IPS-18c (cell line): ENCODE measurements at regions not wholly inside any gene's neighbourhood (a gene's known extent, or its start where the extent isn't known, plus 50 kb on each side); places are given as distances from the start of the nearest gene placed in this dataset.
"Not testable (repeated sequence)": the region's sequence is repeated elsewhere in the genome, so short reads cannot be mapped to it uniquely, and the experiment has no call there.

Experiments used
- H3K4me3 ChIP-seq: 2 replicates; pipeline ENCODE4 v1.7.0; 2013; ENCODE audit warnings: low read depth, mild to moderate bottlenecking, low read length, moderate library complexity; ENCODE audit not compliant: insufficient read depth
- H3K9me3 ChIP-seq: one replicate; pipeline ENCODE4 v1.6.1; 2013; ENCODE audit warnings: mild to moderate bottlenecking, low read length, moderate library complexity; ENCODE audit not compliant: control insufficient read depth, insufficient read depth

DNA sequence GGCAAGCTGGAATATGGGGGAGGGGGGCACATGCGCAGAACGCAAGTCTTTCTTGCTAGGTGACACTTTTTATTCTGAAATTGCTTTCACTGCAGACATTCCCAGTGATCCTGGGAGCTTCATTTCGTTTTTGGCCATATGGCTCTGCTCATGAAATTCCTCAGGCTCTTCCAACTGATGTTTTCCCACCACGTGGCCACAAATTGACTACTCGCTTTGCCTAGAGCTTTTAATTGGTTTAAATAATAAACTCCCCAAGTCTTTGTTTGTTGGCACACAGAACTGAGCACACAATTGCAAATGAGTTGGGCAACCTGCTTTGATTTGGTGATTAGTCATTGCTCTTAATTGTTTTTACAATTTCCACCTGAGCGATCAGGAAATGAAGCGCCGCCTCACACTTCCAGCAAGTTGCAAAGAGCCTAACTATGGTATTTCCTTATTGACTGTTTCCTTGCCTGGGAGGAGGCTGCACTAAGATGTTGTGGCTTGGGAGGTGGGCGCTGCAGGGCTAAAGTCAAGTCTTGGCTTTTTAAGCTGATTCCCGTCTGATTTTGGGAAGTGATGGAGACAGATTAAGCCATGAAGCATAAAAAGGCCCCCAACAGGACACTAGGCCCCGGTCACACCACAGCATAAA lies 282.5 kb downstream of the ZIC3 start:
- Histone ChIP-seq H3K9me3 (peaks cover 2% of the 10 kb centered on the region), H3K4me3 (no peak overlapping the region)

DNA sequence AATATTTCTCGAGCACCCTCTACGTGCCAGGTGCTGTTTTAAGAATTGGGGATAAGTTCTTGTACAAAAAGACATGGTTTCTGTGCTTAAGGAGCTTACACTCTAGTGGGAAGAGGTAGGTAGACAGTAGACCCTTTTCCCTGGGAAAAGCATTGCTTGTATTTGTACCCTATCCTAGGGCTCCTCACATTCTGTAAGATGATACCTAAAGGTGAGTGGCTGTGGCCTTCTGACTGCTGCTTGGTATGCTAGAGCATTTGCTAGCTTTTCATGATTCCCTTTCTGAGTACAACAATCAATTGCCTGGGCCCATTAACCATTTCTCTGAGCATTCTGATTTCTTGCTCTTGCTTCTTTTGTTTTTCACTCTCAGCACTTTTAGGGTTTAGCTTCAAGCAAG lies 286.6 kb downstream of the ZIC3 start:
- H3K4me3 ChIP-seq = no peak overlapping the region
- H3K9me3 ChIP-seq = peaks cover 7% of the 10 kb centered on the region

DNA sequence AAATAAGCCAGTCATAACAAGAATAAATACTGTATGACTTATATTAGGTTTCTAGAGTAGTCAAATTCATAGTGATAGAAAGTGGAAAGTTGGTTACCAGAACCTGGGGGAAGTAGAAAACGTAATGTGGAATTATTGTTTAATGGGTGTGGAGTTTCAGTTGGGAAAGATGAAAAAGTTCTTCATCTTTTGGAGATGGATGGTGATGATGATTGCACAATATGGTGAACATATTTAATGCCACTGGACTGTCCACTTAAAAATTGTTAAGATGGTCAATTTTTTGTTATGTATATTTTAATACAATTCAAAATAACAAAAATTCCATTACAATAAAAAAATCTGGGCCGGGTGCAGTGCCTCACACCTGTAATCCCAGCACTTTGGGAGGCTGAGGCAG lies 289.6 kb downstream of the ZIC3 start:
- H3K4me3 ChIP-seq = no peak overlapping the region
- H3K9me3 ChIP-seq = peaks cover 5% of the 10 kb centered on the region

DNA sequence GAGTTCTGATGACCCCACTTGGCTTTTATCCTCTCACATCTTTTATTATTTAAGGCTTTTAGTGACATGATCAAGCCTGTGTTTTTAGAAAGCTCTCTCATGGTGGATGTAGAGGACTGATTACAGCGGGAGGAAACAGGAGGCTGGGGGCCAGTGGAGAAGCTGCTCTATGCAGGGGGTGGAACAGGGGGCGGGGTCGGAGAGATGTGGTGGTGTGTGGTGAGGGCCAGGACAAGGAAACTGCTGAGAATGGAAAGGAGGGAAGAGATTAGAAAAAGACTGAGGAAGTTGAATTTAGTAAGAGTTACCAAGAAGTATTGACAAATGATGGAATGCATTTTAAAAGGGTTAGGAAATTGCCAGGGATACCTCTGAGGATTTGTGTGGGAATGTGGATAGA lies 292.2 kb downstream of the ZIC3 start:
- Histone ChIP-seq H3K4me3 (no peak overlapping the region), H3K9me3 (peaks cover 5% of the 10 kb centered on the region)

DNA sequence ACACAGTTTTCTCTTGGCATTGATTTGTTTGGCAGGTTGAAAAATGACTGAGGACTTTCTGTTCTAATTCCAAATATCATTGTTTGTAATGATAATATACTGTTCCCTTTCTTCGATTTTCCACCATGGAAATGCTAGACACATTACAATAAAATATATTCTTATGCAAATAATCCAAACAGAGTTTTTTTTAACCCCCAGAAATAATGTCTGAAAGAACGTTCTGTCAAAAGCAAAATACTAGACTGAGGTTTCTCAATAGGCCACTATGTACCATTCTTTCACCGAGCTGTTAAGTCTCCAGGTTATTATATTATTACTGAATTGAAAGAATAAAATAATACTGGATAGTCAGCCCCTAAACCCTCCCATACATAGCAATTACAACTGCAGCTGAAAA lies 312.5 kb downstream of the ZIC3 start:
- Histone ChIP-seq H3K4me3 (no peak overlapping the region), H3K9me3 (peaks cover 2% of the 10 kb centered on the region)

DNA sequence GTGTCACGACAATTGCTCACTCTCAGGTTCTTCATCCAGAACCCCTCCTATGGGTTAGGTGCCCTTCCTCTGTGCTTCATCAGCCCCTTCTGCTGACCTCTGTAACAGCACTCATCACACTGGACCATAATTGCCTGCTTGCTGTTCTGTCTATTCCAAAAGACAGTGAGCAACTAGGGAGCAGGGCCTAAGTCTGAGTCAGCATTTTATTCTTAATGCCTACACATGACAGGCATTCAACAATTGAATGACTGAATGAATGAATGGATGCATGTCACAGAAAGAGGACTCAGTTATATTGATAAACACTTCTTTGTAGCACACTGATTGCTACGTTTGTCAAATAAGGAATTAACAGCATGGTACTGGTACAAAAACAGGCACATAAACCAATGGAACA lies 317.0 kb downstream of the ZIC3 start:
- H3K9me3 ChIP-seq = peaks cover 2% of the 10 kb centered on the region
- no peak overlapping the region for H3K4me3 ChIP-seq

DNA sequence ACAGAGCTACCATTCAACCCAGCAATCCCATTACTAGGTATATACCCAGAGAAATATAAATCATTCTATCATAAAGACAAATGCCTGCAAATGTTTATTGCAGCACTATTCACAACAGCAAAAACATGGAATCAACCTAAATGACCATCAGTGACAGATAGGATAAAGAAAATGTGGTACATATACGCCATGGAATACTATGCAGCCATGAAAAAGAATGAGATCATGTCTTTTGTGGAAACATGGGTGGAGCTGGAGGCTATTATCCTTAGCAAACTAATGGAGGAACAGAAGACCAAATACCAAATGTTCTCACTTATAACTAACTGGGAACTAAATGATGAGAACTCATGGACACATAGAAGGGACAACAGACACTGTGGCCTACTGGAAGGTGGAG lies 318.9 kb downstream of the ZIC3 start:
- not testable (repeated sequence) for H3K9me3 ChIP-seq, H3K4me3 ChIP-seq

DNA sequence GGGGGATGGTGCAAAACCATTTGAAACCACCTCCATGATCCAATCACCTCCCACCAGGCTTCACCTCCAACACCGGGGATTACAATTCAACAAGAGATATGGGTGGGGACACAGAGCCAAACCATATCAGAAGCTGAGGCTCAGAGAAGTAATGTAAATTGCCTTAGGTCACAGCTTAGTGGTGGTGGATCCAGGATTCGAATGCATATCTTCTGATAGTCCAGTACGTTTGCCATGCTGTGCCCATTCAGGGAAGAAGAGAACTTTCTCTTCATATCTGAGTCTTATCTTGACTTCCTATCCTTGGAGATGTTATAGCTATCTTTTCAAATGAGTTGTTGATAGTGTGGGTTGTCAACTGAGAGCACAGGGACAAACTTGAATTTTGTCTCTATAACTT lies 325.5 kb downstream of the ZIC3 start:
- no peak overlapping the region for H3K4me3 ChIP-seq
- H3K9me3 ChIP-seq = no peaks in the 10 kb centered on the region

DNA sequence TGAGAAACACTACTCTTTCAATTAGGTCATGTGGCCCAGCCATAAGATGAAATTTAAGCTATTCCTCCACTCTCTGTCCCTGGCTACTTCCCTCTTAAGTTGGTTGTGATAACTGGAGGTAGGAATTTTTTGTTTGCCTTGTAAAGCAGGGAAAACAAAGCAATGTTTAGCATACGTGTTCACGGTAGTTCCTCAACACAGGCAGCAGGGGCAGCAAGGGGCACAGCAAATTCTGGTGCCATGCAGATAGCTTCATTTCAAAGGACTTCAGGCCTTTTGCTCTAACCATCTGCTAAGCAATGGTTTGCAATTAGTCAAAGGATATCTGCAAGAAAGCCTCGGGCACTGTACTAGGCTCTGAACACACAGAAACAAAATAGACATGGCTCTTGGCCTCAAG lies 330.2 kb downstream of the ZIC3 start:
- Histone ChIP-seq H3K9me3 (no peaks in the 10 kb centered on the region), H3K4me3 (no peak overlapping the region)

DNA sequence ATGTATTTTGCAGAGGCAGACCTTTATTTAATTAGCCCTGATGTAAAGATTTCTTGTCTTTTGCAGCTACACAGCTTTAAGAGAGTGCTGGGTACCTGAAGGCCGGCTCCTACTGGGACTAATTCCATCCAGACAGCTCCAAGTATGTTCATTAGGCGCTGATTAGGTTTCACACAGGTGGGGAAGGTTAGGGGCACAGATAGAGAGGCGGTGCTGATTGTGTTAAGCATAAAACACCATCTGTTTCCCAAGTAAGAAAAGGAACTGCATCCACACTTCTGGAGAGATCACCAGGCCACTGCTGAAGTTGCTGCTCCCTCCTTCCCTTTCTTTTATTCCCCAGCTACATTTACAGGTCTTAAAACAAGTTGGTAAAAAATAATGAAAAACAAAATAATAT lies 349.5 kb downstream of the ZIC3 start:
- peaks cover 2% of the 10 kb centered on the region for H3K9me3 ChIP-seq
- H3K4me3 ChIP-seq = no peak overlapping the region

DNA sequence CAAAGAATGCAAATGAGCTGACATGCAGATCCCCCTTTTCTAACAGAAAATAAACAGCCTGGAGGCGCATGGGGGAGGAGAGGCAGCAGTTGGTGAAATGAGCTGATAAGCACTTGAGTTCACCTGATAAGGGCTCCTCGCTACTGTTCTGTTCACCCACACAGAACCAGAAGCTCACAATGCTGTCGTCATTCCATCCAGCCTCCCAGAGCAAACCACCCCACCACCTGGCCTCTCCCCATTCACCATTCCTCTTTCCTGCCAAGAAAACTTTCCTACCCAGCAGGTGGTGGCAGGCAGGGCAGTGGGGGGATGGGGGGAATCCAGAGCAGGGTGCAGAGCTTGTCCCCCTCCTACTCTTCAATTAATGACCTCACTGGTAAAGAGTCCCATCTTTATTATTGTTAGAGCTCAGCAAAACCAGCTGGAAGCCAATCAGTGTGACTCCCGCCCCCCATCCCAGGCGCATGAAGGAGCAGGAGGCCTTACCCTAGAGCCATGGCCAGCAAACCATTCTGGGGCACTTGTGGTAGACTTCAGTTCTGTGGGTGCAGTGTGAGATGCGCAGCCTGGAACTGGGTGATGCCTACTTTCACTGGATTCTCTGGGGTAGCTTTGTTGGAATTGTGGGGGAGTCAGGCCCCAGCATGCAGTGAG lies 350.3 kb downstream of the ZIC3 start:
- peaks cover 2% of the 10 kb centered on the region for H3K9me3 ChIP-seq
- H3K4me3 ChIP-seq = no peak overlapping the region

DNA sequence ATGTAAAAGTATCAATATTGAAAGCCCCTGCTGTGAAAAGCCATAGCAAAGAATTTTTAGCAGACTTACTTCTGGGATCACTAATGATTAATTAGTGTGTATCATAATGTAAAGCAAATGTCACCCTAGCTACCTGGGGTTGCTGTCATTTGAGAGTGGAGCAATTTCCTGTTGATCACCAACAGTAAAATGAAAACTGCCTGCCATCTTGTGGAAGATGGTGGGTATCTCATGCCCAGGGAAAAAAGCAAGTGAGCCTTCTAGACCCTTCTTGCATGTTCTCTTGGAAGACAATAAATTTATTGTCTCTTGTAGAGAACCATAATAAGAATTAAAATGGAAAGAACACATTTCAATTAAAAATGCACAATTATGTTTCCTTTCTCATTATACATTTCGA lies 360.2 kb downstream of the ZIC3 start:
- Histone ChIP-seq H3K9me3 (peaks cover 4% of the 10 kb centered on the region), H3K4me3 (no peak overlapping the region)

DNA sequence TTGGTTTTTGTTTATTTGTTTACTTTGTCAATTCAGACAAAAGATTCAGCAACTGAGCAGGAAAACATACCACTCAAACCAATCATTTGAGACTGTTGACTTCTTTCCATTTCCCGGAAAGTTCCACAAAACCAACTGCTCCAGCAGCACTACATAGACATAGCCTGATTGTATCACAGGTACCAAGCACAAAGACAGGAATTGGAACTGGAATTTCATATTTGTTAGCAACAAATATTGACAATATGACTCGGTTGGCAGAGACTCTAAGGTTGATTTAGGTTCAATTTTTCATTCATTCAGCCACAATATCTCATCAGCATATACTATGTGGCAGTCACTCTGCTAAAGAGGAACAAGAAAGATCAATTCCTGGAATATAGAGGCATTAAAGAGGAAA lies 364.0 kb downstream of the ZIC3 start:
- H3K9me3 ChIP-seq = peaks cover 11% of the 10 kb centered on the region
- H3K4me3 ChIP-seq = no peak overlapping the region

DNA sequence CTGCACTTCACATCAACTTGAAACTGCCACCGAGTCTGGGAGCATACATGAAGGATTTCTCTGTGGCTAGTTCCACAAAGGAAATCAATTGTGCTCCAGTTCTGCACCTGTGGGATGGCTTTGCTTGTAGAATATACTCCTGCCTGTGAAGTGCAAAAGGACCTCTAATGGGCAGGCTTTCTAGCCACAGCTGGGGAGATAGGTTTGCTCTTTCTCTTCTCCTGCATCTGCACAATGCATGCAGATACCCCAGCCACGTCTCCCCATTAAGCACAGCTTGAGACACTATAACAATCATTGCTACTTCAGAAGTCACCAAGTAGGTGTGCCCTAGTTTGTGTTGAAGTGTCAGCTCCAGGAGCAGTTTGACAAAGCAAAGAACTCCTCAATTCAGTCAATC lies 364.6 kb downstream of the ZIC3 start:
- no peak overlapping the region for H3K4me3 ChIP-seq
- H3K9me3 ChIP-seq = peaks cover 16% of the 10 kb centered on the region

DNA sequence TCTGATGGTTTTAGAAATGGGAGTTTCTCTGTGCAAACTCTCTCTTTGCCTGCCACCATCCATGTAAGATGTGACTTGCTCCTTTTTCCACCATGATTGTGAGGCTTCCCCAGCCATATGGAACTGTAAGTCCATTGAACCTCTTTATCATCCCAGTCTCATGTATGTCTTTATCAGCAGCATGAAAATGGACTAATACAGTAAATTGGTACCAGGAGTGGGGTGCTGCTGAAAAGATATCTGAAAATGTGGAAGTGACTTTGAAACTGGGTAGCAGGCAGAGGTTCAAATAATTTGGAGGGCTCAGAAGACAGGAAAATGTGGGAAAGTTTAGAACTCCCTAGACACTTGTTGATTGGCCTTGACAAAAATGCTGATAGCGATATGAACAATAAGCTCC lies 368.3 kb downstream of the ZIC3 start:
- not testable (repeated sequence) for H3K4me3 ChIP-seq
- H3K9me3 ChIP-seq = peaks cover 19% of the 10 kb centered on the region

DNA sequence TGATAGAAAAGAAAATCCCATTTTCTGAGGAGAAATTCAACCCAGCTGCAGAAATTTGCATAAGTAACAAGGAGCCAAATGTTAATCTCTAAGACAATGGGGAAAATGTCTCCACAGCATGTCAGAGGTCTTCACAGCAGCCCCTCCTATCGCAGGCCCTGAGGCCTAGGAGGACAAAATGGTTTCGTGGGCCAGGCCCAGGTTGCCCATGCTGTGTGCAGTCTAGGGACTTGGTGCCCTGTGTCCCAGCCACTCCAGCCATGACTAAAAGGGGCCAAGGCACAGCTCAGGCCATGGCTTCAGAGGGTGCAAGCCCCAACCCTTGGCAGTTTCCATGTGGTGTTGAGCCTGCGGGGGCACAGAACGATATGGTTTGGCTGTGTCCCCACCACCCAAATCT lies 369.0 kb downstream of the ZIC3 start:
- H3K4me3 ChIP-seq = not testable (repeated sequence)
- peaks cover 19% of the 10 kb centered on the region for H3K9me3 ChIP-seq

DNA sequence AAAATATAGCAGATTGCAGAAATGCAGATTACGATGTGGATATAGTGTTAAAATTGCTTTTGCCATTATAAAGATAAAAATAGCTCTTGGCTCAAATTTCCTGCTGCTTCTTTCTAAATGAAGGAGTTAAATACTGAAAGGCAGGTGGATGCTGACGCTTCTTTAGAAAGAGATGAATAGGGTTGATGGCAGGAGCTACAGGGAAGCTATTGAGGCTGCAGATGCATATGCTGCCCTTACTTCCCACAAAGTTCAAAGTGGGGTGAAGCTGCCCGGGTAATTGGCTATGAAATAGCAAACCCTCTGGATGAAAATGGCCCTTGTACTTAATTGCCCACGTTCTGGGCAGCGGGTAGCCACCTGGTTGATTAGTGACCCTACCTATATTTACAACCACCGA lies 379.5 kb downstream of the ZIC3 start:
- Histone ChIP-seq H3K4me3 (no peak overlapping the region), H3K9me3 (peaks cover 17% of the 10 kb centered on the region)

DNA sequence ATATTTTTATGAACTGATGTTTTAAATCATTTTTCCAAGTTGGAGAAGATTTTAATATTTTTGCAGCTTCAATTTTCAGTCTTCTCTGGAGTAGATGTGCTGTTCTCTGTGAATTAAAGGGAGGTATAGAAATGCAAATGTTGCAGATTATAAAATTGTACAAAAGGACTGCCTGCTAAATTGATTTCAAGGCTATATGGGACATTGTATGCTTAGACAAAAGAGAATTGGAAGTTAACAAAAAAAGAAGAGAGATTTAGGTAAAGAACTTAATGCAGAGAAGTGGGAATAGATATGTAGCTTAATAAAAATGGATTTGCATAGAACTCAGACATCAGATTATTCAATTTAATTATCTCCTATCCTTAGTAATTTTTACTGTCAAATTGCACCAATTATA lies 403.3 kb downstream of the ZIC3 start:
- Histone ChIP-seq H3K4me3 (no peak overlapping the region), H3K9me3 (no peaks in the 10 kb centered on the region)
